B cell (primary cell): ENCODE measurements at regions not wholly inside any gene's neighbourhood (a gene's known extent, or its start where the extent isn't known, plus 50 kb on each side); places are given as distances from the start of the nearest gene placed in this dataset.

Experiments used
- ATAC-seq: fragments of 200-7000 bp; cut with Tn5 transposase; one replicate; pipeline ENCODE4 v1.10.0; 2021; ENCODE audit warnings: low read depth, mild to moderate bottlenecking, moderate number of reproducible peaks, moderate library complexity
- CTCF ChIA-PET: fragments of 350-600 bp; sonication (Branson Sonifier 250); formaldehyde crosslinking; loops from one replicate; lab custom pipeline; 2021; ENCODE audit warnings: antibody characterized with exemption, inconsistent platforms; lab: Charles Lee
- POLR2A ChIA-PET: fragments of 350-600 bp; sonication (Branson Sonifier 250); formaldehyde crosslinking; loops from one replicate; lab custom pipeline; 2021; ENCODE audit warnings: antibody characterized with exemption; lab: Charles Lee
- DNase-seq: peaks from one replicate; pipeline ENCODE4 v3.0.0; 2013
- H2AFZ ChIP-seq: 2 replicates; pipeline ENCODE4 v1.6.1; 2012; ENCODE audit warnings: mild to moderate bottlenecking, low read depth, low read length; ENCODE audit not compliant: insufficient read depth, poor library complexity, severe bottlenecking
- H3K27ac ChIP-seq, 2 donors: 1 replicate in 1 of 2; 2 replicates in 1 of 2; pipeline ENCODE4 v1.5.1; 2012 to 2013; ENCODE audit warnings: low read length in 2 of 2, mild to moderate bottlenecking in 2 of 2, moderate library complexity in 1 of 2
- H3K27me3 ChIP-seq, 4 experiments: fragments of 200-600 bp in 1 of 4; sonication (generic) in 1 of 4; replicated peaks in 1 of 4; 1 replicate in 2 of 4; 2 replicates in 2 of 4; pipeline versions ENCODE4 v1.6.1 to v1.7.0; 2013 to 2016; ENCODE audit warnings: low read length in 3 of 4, mild to moderate bottlenecking in 2 of 4, mixed read lengths in 1 of 4, moderate library complexity in 1 of 4; ENCODE audit not compliant: insufficient read depth in 4 of 4, control insufficient read depth in 3 of 4; ENCODE audit errors: control extremely low read depth in 1 of 4
- H3K36me3 ChIP-seq, 2 experiments: replicated peaks in 1 of 2; 1 replicate in 1 of 2; 2 replicates in 1 of 2; pipeline versions ENCODE4 v1.6.1 to v1.7.1; 2013; ENCODE audit warnings: low read length in 1 of 2; ENCODE audit not compliant: insufficient read depth in 2 of 2, control insufficient read depth in 1 of 2; ENCODE audit errors: control extremely low read depth in 1 of 2, extremely low read depth in 1 of 2
- H3K4me1 ChIP-seq, 2 donors: fragments of 200-600 bp in 1 of 2; sonication (generic) in 1 of 2; 1 replicate in 1 of 2; 2 replicates in 1 of 2; pipeline versions ENCODE4 v1.5.1 to v1.6.1; 2013 to 2017; ENCODE audit warnings: low read length in 2 of 2; ENCODE audit not compliant: control insufficient read depth in 2 of 2, insufficient read depth in 2 of 2
- H3K4me2 ChIP-seq: replicated peaks from 2 replicates; pipeline ENCODE3; 2012; ENCODE audit warnings: mild to moderate bottlenecking, low read depth, low read length; ENCODE audit not compliant: poor library complexity, severe bottlenecking
- H3K4me3 ChIP-seq, 5 experiments: fragments of 200-600 bp in 1 of 5; sonication (generic) in 1 of 5; 1 replicate in 3 of 5; 2 replicates in 2 of 5; pipeline versions ENCODE4 v1.5.1 to v1.7.0; 2011 to 2016; ENCODE audit warnings: low read length in 4 of 5, mild to moderate bottlenecking in 4 of 5, low read depth in 2 of 5, control low read depth in 1 of 5, moderate library complexity in 1 of 5; ENCODE audit not compliant: insufficient read depth in 1 of 5; ENCODE audit errors: control extremely low read depth in 1 of 5, extremely low read depth in 1 of 5
- H3K79me2 ChIP-seq: fragments of 200-600 bp; sonication (generic); one replicate; pipeline ENCODE4 v1.6.0; 2016; ENCODE audit warnings: low read length; ENCODE audit not compliant: control insufficient read depth, insufficient read depth
- H3K9ac ChIP-seq: fragments of 200-600 bp; sonication (generic); 2 replicates; pipeline ENCODE4 v1.6.1; 2017; ENCODE audit warnings: mild to moderate bottlenecking, low read length, moderate library complexity
- H3K9me3 ChIP-seq, 3 donors: one replicate each; pipeline versions ENCODE4 v1.6.1 to v1.7.1; 2013; ENCODE audit warnings: low read length in 2 of 3; ENCODE audit not compliant: control insufficient read depth in 2 of 3, insufficient read depth in 1 of 3; ENCODE audit errors: control extremely low read depth in 1 of 3
- H4K20me1 ChIP-seq: 2 replicates; pipeline ENCODE4 v1.6.0; 2012; ENCODE audit warnings: mild to moderate bottlenecking, low read length; ENCODE audit not compliant: insufficient read depth, control insufficient read depth, poor library complexity, severe bottlenecking
- H3K27ac Mint-ChIP-seq: one replicate; pipeline ENCODE4 v1.8.0; 2021; ENCODE audit warnings: mixed read lengths
- H3K27me3 Mint-ChIP-seq: one replicate; pipeline ENCODE4 v1.8.0; 2021; ENCODE audit warnings: mixed read lengths
- H3K4me1 Mint-ChIP-seq: one replicate; pipeline ENCODE4 v1.8.0; 2021; ENCODE audit warnings: mixed read lengths
- H3K4me3 Mint-ChIP-seq: one replicate; pipeline ENCODE4 v1.8.0; 2021; ENCODE audit warnings: mixed read lengths
- H3K9me3 Mint-ChIP-seq: one replicate; pipeline ENCODE4 v1.8.0; 2022; ENCODE audit warnings: mixed read lengths; ENCODE audit not compliant: insufficient read depth
- CTCF ChIP-seq: fragments of 200-600 bp; IDR thresholded peaks from one replicate; pipeline ENCODE4 v1.8.0; 2022; ENCODE audit warnings: antibody characterized with exemption, mild to moderate bottlenecking
- EZH2 ChIP-seq: IDR thresholded peaks from 2 replicates; pipeline ENCODE4 v1.6.1; 2012; ENCODE audit warnings: borderline replicate concordance, low read depth, mild to moderate bottlenecking, moderate library complexity, low read length; ENCODE audit not compliant: insufficient read depth, poor library complexity, severe bottlenecking
- WGBS: methylation state at CpG from one replicate; pipeline ENCODE4 v1.1.5; 2013; ENCODE audit warnings: missing lambda C conversion rate; ENCODE audit not compliant: insufficient coverage; 5-methylcytosine and 5-hydroxymethylcytosine counted together
- intact Hi-C: fragments of 100-400 bp; cut with micrococcal nuclease; formaldehyde crosslinking; loops from one replicate; pipeline ENCODE4 v1.10.0; 2022

- POLR2A ChIA-PET = no interaction called here
- no peak overlapping the region for H3K27ac Mint-ChIP-seq
- TF ChIP-seq CTCF (no peak), EZH2 (no peak)
Observed at GRCh38 chr1:83026745-83027144, 972.2 kb downstream of the TTLL7 start.

DNA sequence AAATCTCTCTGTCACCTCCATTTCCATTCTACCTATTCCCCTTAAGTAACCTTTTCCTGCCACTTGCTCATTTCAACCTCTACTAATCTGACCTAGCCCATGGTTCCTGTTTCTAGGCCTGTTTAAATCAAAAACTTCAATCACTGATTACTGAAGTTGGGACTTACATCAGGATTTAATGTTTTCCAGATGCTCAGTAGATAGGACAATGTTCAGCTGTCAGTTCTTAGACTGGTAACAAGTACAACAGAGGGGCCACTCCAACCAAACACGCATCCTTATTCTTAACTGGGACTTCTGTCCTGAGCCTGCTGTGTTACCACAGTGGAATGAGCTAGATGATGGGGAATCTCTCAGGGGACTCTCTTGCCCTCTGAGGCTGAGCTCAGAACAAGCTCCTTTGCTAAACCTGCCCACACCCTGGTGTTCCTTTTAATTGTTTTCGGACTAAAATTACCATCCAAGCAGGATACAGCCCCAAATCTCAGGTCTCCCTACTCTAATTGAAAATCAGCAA lies 974.6 kb downstream of the TTLL7 start:
- WGBS = no CpG with 5 or more reads among the region's 2 CpGs
- intact Hi-C loops = no loop called here
- no peak overlapping the region for H3K4me3 Mint-ChIP-seq
- ChIA-PET POLR2A (no interaction called here), CTCF (no interaction called here)
- Histone ChIP-seq H3K27me3 (no peaks in the 10 kb centered on the region), H3K4me3 (no peak overlapping the region), H3K9me3 (no peaks in the 10 kb centered on the region), H3K9ac (no peak overlapping the region), H3K79me2 (no peaks in the 10 kb centered on the region), H3K4me1 (no peaks in the 10 kb centered on the region), H3K4me2 (no peak overlapping the region), H2AFZ (no peak overlapping the region), H3K36me3 (no peaks in the 10 kb centered on the region), H4K20me1 (no peaks in the 10 kb centered on the region), H3K27ac (no peak overlapping the region)
- TF ChIP-seq EZH2 (no peak), CTCF (no peak)
- ATAC-seq (no peak), DNase-seq (no peak)
- H3K9me3 Mint-ChIP-seq = peaks cover 8% of the 10 kb centered on the region
- H3K4me1 Mint-ChIP-seq = no peaks in the 10 kb centered on the region
- H3K27me3 Mint-ChIP-seq = no peaks in the 10 kb centered on the region
- H3K27ac Mint-ChIP-seq = no peak overlapping the region

More at GRCh38 chr1:83026745-83027144, 972.2 kb downstream of the TTLL7 start:
- Histone ChIP-seq H3K9ac (no peak overlapping the region), H3K27ac (no peak overlapping the region), H3K4me2 (no peak overlapping the region), H3K4me1 (no peaks in the 10 kb centered on the region), H3K9me3 (no peaks in the 10 kb centered on the region), H3K4me3 (no peak overlapping the region), H3K79me2 (no peaks in the 10 kb centered on the region), H3K27me3 (no peaks in the 10 kb centered on the region), H3K36me3 (no peaks in the 10 kb centered on the region), H2AFZ (no peak overlapping the region), H4K20me1 (no peaks in the 10 kb centered on the region)
- DNase-seq (no peak), ATAC-seq (no peak)
- Mint-ChIP-seq H3K4me3 (no peak overlapping the region), H3K4me1 (no peaks in the 10 kb centered on the region), H3K9me3 (peaks cover 6% of the 10 kb centered on the region), H3K27me3 (no peaks in the 10 kb centered on the region)
- no CpG with 5 or more reads among the region's 2 CpGs for WGBS
- CTCF ChIA-PET = no interaction called here
- intact Hi-C loops = no loop called here
